ENCODE measurements at regions not wholly inside any gene's neighbourhood (a gene's known extent, or its start where the extent isn't known, plus 50 kb on each side); places are given as distances from the start of the nearest gene placed in this dataset.

DNA sequence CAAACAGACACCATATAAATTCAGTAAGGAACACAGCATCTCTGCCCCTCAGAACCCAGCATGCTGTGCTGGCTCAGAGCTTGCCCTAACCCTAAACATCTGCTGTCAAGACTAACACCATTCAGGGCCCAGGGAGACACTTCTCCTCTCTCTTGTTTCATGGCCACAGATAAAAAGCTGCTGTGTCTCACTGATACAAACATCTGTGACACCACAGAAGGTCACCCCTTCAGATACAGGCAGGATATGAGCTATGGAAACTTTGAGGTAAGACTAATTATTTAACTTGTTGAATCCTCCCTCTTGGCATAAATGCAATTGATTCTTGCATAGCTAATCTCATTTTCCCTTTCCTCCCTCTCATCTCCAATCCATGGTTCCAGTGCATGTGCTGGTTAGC, 61.6 kb upstream of the GPR12 start:
- DNase-seq = no peak

DNA sequence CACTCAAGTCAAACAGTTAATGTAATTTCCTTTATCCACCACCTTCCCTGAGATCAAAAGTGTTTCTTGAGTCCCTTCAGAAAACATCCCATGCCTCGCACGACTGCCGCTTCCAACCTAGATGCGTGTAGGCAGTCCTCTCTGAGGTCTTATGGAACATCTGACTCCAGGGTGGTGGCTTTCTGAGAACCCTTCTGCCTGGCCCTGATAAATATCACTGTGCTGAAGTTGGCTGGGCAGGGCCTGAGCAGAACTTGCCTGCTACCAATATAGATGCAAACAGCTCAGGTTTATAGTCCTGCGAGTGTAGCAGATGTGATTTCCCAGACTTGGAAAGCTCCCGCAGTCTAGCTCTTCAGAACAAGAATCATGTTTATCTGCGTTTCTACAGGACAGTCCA, 61.1 kb upstream of the GPR12 start:
- DNase-seq = no peak

DNA sequence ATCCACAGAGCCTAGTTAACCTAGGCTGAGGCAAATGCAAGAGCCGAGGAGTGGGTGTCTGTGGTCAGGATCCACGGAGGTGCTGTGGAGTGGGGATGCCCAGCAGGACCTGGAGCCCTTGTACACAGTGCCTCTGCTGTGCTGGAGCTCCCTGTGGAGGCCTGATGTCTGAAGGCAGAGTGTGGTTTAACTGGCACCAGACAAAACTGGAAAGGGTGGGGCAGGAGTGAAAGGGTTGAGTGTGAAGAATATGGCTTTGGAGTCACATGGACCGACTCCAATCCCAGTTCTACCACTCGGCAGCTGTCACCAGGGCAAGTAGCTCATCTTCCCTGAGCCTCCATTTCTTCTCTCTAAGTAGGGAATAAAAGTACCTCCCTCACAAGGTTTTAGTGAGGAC, 60.3 kb upstream of the GPR12 start:
- no peak for DNase-seq

DNA sequence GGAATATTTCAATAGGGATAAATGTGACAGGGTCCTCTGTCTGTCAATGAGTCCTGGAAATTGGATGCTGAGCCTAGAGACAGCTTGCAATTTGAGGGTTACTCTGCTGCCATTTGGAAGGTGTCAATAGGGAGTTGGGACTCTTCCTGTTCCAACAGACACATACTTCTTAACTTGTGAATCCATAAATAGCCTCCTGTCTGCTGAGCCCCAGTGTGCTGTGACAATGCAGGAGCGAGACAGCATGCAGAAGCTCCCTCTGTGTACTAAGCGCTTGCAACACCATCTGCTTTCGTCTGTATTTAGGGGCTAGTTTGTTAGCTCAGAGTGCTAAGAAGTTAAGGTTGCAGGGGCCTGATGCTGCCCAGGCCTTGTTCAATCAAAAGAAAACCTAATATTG, 58.5 kb upstream of the GPR12 start:
- no peak for DNase-seq

DNA sequence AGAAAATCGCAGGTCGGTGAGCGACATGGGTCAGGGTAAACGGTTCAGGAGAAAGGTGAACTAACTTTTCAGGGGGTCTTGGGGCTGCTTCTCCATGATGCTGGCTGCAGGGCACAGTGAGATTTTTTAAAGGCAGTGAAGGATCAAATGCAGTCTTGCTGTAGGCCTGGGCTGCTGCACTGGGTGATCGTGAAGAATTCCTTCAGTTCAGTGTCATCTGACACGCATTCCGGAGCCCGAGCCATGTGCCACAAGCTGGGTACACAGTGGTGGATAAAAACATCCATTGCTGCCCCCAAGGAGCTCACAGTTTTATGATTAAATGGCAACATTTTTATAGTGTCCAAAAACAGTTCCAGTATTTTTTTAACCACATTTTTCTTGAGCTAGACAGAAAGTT, 56.3 kb upstream of the GPR12 start:
- peak; percentile 29 for DNase-seq

DNA sequence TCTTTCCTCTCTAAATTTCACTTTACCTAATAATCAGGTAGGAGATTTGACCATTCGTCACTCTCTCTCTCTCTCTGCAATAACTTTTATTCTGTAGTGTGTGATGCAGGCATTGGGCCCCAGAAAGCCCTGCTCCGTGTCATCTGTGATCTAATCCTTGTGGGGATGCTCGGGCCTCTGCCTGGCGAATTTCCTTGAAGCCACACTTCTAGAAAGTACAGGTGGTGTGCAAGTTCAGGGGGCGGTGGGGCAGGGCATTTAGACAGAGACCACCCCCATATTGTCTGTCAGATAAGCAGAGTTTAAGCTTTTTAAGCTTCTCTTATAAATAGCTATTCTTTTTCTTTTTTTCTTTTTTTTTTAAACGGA, 53.4 kb upstream of the GPR12 start:
- no peak for DNase-seq

DNA sequence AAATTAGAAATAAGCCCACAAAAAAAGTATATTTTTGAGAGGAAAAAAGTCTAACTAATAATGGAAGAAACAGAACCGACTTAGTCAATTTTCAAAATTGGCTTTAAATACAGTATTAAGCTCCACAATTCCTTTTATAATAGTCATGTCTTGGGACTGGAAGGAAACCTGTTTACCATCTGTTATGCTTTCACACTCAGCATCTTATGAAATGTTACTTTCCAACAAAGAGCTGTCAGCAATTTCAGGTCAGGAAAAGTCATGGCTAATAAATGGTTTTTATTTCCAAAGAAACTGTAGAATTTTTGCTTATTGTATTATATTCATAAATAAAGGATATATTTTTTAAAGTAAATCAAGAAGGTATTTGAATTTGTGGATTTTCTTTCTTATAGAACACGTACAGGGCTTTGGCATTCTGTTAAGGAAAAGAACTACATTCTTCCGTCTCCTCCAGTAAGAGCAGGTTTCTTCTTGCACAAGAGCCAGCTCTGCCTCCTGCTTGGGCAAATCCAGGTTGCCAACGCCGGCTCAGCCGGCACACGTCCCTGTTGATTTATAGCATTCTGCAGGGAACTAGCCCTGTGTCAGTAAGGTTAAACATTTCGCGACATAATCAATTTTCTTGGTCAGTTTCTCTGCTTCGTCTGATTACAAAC, 52.9 kb upstream of the GPR12 start:
- DNase-seq = no peak

DNA sequence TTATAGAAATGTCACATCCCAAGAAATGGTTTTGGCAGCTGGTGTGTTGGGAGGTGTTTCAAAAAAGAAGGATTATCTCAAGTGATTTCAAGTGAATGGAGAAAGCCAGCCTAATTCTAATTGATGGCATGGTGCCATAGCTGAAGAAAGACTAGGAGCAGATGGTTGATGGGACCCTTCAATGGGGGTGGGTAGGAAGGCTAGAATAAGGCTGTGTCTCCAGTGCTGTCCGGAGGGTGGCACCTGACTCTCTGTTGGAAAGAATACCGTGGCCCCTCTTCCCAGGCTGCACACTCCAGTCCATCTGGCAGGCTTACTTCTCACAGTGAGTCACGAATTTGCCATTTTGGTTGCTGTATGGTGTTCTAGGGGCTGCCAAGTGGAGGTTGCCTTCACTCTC, 51.0 kb upstream of the GPR12 start:
- DNase-seq = no peak

Data from eye (tissue), 1 donor.